Testis (tissue), 2 donors: ENCODE measurements at regions not wholly inside any gene's neighbourhood (a gene's known extent, or its start where the extent isn't known, plus 50 kb on each side); places are given as distances from the start of the nearest gene placed in this dataset.
"Not testable (repeated sequence)": the region's sequence is repeated elsewhere in the genome, so short reads cannot be mapped to it uniquely, and the experiment has no call there.

Experiments used
- DNase-seq: peaks from one replicate; pipeline ENCODE4 v3.0.0-alpha.2; 2019
- H3K27ac ChIP-seq, 2 donors: fragments of 200-600 bp; sonication (generic); one replicate each; pipeline ENCODE4 v1.5.1; 2019
- H3K27me3 ChIP-seq: fragments of 200-600 bp; sonication (generic); one replicate; pipeline ENCODE4 v1.5.1; 2019
- H3K36me3 ChIP-seq: fragments of 200-600 bp; sonication (generic); one replicate; pipeline ENCODE4 v1.5.1; 2017; ENCODE audit warnings: low read depth; ENCODE audit errors: missing control alignments
- H3K4me1 ChIP-seq: fragments of 200-600 bp; sonication (generic); one replicate; pipeline ENCODE4 v1.5.1; 2019
- H3K4me3 ChIP-seq, 2 donors: fragments of 200-600 bp; sonication (generic); one replicate each; pipeline ENCODE4 v1.5.1; 2017 to 2019
- H3K9me3 ChIP-seq: fragments of 200-600 bp; sonication (generic); one replicate; pipeline ENCODE4 v1.5.1; 2017
- POLR2A ChIP-seq: fragments of 450-650 bp; IDR thresholded peaks from one replicate; pipeline ENCODE4 v1.6.1; 2017; ENCODE audit warnings: antibody characterized with exemption, mild to moderate bottlenecking, moderate library complexity
- WGBS, 2 donors: methylation state at CpG; one replicate each; pipeline ENCODE4 v1.1.5; 2018; 5-methylcytosine and 5-hydroxymethylcytosine counted together
- intact Hi-C: fragments of 100-400 bp; cut with DNase I; formaldehyde crosslinking; loops from one replicate; pipeline ENCODE4 v1.15.1; 2023; ENCODE audit warnings: low total_unique reads
- TF ChIP-seq, protein P1 (sequence below), 3 experiments: fragments of 450-650 bp in 2 of 3; fragments of 200-600 bp in 1 of 3; sonication (generic) in 1 of 3; IDR thresholded peaks; one replicate each; pipeline ENCODE4 v1.5.1; 2016 to 2019; ENCODE audit warnings: antibody characterized with exemption in 3 of 3, mild to moderate bottlenecking in 2 of 3, moderate library complexity in 1 of 3

DNA sequence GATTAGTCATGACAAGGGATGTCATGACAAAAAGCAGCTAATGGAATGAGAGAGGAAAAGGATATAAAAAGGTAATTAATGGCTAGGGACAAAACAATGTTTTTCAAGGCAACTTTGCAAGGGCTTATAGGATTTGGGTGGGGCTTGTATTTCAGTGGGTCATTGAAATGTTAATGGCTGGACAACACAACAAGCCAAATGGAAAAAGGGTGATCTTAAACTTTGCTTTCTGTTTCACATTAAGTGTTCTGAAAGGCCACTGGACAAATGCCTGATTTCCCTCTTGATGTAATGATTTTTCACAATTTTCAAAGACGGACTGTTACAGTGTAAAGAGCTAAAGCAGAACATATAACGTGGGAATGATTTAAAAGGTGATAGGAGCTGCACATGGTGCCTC, 345.0 kb downstream of the TUSC7 start:
- Histone ChIP-seq H3K4me3 (no peak overlapping the region), H3K4me1 (no peaks in the 10 kb centered on the region), H3K27me3 (no peaks in the 10 kb centered on the region), H3K27ac (no peak overlapping the region), H3K9me3 (no peaks in the 10 kb centered on the region), H3K36me3 (no peaks in the 10 kb centered on the region)
- intact Hi-C loops = no loop called here
- DNase-seq = no peak
- no peak for TF ChIP-seq POLR2A
- 74 to 89% methylated on average over 2 of the region's 2 CpGs for WGBS, 2 donors

DNA sequence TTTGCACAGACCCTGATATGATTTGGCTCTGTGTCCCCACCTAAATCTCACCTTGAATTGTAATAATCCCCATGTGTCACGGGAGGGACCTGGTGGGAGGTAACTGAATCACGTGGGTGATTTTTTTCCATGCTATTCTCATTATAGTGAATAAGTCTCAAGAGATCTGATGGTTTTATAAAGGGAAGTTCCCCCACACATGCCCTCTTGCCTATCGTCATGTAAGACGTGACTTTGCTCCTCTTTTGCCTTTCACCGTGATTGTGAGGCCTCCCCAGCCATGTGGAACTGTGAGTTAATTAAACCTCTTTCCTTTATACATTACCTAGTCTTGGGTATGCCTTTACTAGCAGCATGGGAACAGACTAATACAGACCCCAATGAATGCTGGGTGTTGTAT, 347.4 kb downstream of the TUSC7 start:
- 87 to 88% methylated on average over 5 of the region's 5 CpGs for WGBS, 2 donors
- not testable (repeated sequence) for DNase-seq, H3K4me1 ChIP-seq

DNA sequence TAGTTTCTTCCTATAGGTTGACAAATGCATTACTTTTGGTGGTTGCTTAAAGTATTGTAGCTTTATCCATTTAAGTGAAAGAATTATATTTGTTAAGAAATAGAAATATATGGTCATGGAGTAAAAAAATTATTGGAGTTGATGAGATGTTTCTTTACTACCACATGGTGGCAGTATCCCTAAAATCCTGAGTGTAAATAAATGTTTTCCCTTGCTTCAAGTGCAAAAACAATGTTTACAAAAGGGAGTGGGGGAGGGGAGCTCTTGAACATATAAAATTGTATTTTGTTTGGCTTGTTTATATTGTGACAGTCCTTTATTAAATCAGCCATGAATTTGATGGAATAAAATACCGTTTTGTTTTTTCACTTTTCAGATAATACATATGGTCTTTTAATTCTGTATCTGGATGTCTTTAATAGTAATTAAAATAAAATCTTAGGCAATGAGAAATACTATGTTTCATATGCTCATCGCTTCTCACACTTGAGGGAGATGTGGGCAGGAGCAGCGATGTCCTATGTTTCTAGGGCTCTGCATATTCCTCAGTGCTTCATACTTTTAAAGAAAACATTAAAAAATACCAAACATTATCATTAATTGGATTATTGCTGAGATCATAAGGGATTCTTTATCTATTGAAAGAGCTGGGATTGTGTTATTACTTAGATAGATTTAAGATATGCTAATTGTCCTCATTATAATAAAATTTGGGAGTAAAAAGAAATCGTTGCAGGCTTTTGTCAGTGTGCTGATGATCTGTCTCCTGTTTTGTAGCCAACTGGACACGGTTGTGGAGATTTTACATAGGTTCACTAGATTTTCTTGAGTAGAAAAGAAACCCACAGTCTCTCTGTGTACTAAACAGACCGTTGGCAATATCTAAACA, 349.7 kb downstream of the TUSC7 start:
- 31 to 34% methylated on average over 6 of the region's 6 CpGs for WGBS, 2 donors
- H3K36me3 ChIP-seq = no peaks in the 10 kb centered on the region
- no peaks in the 10 kb centered on the region for H3K4me1 ChIP-seq
- no peaks in the 10 kb centered on the region for H3K9me3 ChIP-seq
- intact Hi-C loops = no loop called here
- no peak for TF ChIP-seq POLR2A
- TF ChIP-seq, protein P1, sequence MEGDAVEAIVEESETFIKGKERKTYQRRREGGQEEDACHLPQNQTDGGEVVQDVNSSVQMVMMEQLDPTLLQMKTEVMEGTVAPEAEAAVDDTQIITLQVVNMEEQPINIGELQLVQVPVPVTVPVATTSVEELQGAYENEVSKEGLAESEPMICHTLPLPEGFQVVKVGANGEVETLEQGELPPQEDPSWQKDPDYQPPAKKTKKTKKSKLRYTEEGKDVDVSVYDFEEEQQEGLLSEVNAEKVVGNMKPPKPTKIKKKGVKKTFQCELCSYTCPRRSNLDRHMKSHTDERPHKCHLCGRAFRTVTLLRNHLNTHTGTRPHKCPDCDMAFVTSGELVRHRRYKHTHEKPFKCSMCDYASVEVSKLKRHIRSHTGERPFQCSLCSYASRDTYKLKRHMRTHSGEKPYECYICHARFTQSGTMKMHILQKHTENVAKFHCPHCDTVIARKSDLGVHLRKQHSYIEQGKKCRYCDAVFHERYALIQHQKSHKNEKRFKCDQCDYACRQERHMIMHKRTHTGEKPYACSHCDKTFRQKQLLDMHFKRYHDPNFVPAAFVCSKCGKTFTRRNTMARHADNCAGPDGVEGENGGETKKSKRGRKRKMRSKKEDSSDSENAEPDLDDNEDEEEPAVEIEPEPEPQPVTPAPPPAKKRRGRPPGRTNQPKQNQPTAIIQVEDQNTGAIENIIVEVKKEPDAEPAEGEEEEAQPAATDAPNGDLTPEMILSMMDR (IDR thresholded peaks at IDR 0.05) = peak; percentile 31 to 72 (median 55)
- H3K4me3 ChIP-seq = no peak overlapping the region
- DNase-seq = no peak
- no peaks in the 10 kb centered on the region for H3K27me3 ChIP-seq
- no peak overlapping the region for H3K27ac ChIP-seq

More for the DNA sequence above, 347.4 kb downstream of the TUSC7 start:
- H3K27ac ChIP-seq, H3K9me3 ChIP-seq, H3K36me3 ChIP-seq, H3K27me3 ChIP-seq, H3K4me3 ChIP-seq, intact Hi-C loops: not testable (repeated sequence)

DNA sequence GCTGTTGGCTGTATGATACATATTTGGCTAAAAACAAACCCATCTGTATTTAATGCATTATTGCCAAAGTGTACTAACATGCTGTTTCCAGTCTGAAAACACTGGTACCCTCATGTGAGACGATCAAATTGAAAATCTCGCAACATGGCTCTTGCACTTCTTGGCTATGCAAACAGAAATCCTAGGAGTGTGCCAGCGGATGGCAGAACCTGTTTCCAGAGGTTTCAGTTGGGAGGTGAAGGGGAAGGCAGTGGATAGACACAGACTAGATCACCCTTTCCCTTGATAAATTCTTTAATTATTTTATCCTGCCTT, 350.3 kb downstream of the TUSC7 start:
- H3K27ac ChIP-seq = no peak overlapping the region
- no peak for TF ChIP-seq POLR2A
- TF ChIP-seq, protein P1 (IDR thresholded peaks at IDR 0.05) = no peak
- WGBS, 2 donors = 57 to 81% methylated on average over 3 of the region's 3 CpGs
- H3K36me3 ChIP-seq = no peaks in the 10 kb centered on the region
- intact Hi-C loops = no loop called here
- H3K4me3 ChIP-seq = no peak overlapping the region
- no peaks in the 10 kb centered on the region for H3K27me3 ChIP-seq
- no peaks in the 10 kb centered on the region for H3K4me1 ChIP-seq
- DNase-seq = no peak
- no peaks in the 10 kb centered on the region for H3K9me3 ChIP-seq

DNA sequence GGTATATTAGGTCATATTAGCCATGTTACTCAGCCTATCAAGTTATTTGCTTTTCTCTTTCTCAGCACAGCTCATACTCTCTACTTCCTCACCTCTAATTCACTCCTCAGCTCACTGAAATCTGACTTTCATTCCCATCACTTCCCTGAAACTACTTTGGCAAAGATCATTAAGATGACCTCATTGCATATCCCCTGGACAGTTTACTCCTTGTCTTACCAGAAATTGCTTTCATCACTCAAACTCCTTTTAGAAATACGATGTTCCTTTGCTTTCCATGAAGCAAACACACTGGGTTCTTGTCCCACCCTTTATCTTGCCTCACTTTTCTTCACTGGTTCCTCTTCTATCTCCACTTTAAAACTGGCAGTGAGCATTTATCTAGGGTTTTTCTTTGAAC, 354.4 kb downstream of the TUSC7 start:
- no peak overlapping the region for H3K27ac ChIP-seq
- WGBS, 2 donors = 55 to 64% methylated on average over 1 of the region's 1 CpG
- DNase-seq = no peak

More for the DNA sequence above, 354.4 kb downstream of the TUSC7 start:
- intact Hi-C loops = no loop called here
- Histone ChIP-seq H3K4me3 (no peak overlapping the region), H3K9me3 (no peaks in the 10 kb centered on the region), H3K36me3 (no peaks in the 10 kb centered on the region), H3K27me3 (no peaks in the 10 kb centered on the region), H3K4me1 (no peaks in the 10 kb centered on the region)
- no peak for TF ChIP-seq POLR2A
- TF ChIP-seq, protein P1 (IDR thresholded peaks at IDR 0.05) = no peak
